ENCODE measurements at regions not wholly inside any gene's neighbourhood (a gene's known extent, or its start where the extent isn't known, plus 50 kb on each side); places are given as distances from the start of the nearest gene placed in this dataset.

- TF ChIP-seq PAX5 (IDR thresholded peaks at IDR 0.05; ENCODE audit: insufficient read depth, low read length, severe bottlenecking) = no peak
- no peak for TF ChIP-seq POLR2AphosphoS5 (IDR thresholded peaks at IDR 0.05; ENCODE audit: low read depth, low read length)
- no peak for TF ChIP-seq POLR2A (IDR thresholded peaks at IDR 0.05; ENCODE audit: low read depth, low read length)
- TF ChIP-seq SPI1 (IDR thresholded peaks at IDR 0.05; ENCODE audit: low read depth, low read length) = no peak
- TF ChIP-seq TAF1 (IDR thresholded peaks at IDR 0.05; ENCODE audit: low read depth, low read length) = no peak
- no peak for TF ChIP-seq POU2F2 (IDR thresholded peaks at IDR 0.05; ENCODE audit: low read depth, low read length)
Observed at GRCh38 chr10:94211169-94211510, 151.6 kb downstream of the NOC3L start.

Measured in GM12891 (cell line).